ENCODE measurements at regions not wholly inside any gene's neighbourhood (a gene's known extent, or its start where the extent isn't known, plus 50 kb on each side); places are given as distances from the start of the nearest gene placed in this dataset.

GRCh38 chr3:194203482-194204041 is 67.6 kb downstream of the HES1 start:
- Mint-ChIP-seq H3K27me3 (peaks cover 5% of the 10 kb centered on the region), H3K9me3 (ENCODE audit: low read depth) (no peaks in the 10 kb centered on the region), H3K4me1 (ENCODE audit: low read depth) (peaks cover 35% of the 10 kb centered on the region), H3K27ac (peak overlapping the region; percentile 47), H3K4me3 (ENCODE audit: low read depth) (peak overlapping the region; percentile 68), H3K36me3 (ENCODE audit: insufficient read depth) (no peaks in the 10 kb centered on the region)
- TF ChIP-seq CTCF (IDR thresholded peaks at IDR 0.05; ENCODE audit: unreplicated experiment) = no peak
- no peak for DNase-seq (ENCODE audit: low spot score, unreplicated experiment)

GRCh38 chr3:194204042-194204987 is 68.4 kb downstream of the HES1 start:
- Mint-ChIP-seq H3K4me3 (ENCODE audit: low read depth) (peak overlapping the region; percentile 68), H3K27me3 (peaks cover 2% of the 10 kb centered on the region), H3K36me3 (ENCODE audit: insufficient read depth) (no peaks in the 10 kb centered on the region), H3K27ac (peak overlapping the region; percentile 95), H3K9me3 (ENCODE audit: low read depth) (no peaks in the 10 kb centered on the region), H3K4me1 (ENCODE audit: low read depth) (peaks cover 35% of the 10 kb centered on the region)
- DNase-seq (ENCODE audit: low spot score, unreplicated experiment) = peak; percentile 15
- TF ChIP-seq CTCF (IDR thresholded peaks at IDR 0.05; ENCODE audit: unreplicated experiment) = peak; percentile 24

- Mint-ChIP-seq H3K4me3 (ENCODE audit: low read depth) (no peak overlapping the region), H3K36me3 (ENCODE audit: insufficient read depth) (no peaks in the 10 kb centered on the region), H3K4me1 (ENCODE audit: low read depth) (peaks cover 26% of the 10 kb centered on the region), H3K27me3 (peaks cover 2% of the 10 kb centered on the region), H3K27ac (peak overlapping the region; percentile 80), H3K9me3 (ENCODE audit: low read depth) (no peaks in the 10 kb centered on the region)
- no peak for TF ChIP-seq CTCF (IDR thresholded peaks at IDR 0.05; ENCODE audit: unreplicated experiment)
- DNase-seq (ENCODE audit: low spot score, unreplicated experiment) = no peak
These were observed 69.8 kb downstream of the HES1 start for GRCh38 chr3:194205675-194206133.

GRCh38 chr3:194206320-194206719 is 70.4 kb downstream of the HES1 start:
- Mint-ChIP-seq H3K4me3 (ENCODE audit: low read depth) (no peak overlapping the region), H3K9me3 (ENCODE audit: low read depth) (no peaks in the 10 kb centered on the region), H3K27me3 (peaks cover 2% of the 10 kb centered on the region), H3K4me1 (ENCODE audit: low read depth) (peaks cover 20% of the 10 kb centered on the region), H3K27ac (peak overlapping the region; percentile 39), H3K36me3 (ENCODE audit: insufficient read depth) (no peaks in the 10 kb centered on the region)
- DNase-seq (ENCODE audit: low spot score, unreplicated experiment) = no peak
- TF ChIP-seq CTCF (IDR thresholded peaks at IDR 0.05; ENCODE audit: unreplicated experiment) = no peak

GRCh38 chr3:194208709-194209108 is 72.8 kb downstream of the HES1 start:
- DNase-seq (ENCODE audit: low spot score, unreplicated experiment) = no peak
- H3K27ac Mint-ChIP-seq = no peak overlapping the region
- H3K9me3 Mint-ChIP-seq (ENCODE audit: low read depth) = no peaks in the 10 kb centered on the region
- peaks cover 40% of the 10 kb centered on the region for H3K4me1 Mint-ChIP-seq (ENCODE audit: low read depth)
- no peak overlapping the region for H3K4me3 Mint-ChIP-seq (ENCODE audit: low read depth)
- H3K36me3 Mint-ChIP-seq (ENCODE audit: insufficient read depth) = no peaks in the 10 kb centered on the region
- no peaks in the 10 kb centered on the region for H3K27me3 Mint-ChIP-seq
- no peak for TF ChIP-seq CTCF (IDR thresholded peaks at IDR 0.05; ENCODE audit: unreplicated experiment)

All from progenitor cell of endocrine pancreas (in vitro differentiated cells).